ENCODE measurements at regions not wholly inside any gene's neighbourhood (a gene's known extent, or its start where the extent isn't known, plus 50 kb on each side); places are given as distances from the start of the nearest gene placed in this dataset.
A peak's percentile ranks its signal among the peaks of the same experiment; 100 is the strongest.

DNA sequence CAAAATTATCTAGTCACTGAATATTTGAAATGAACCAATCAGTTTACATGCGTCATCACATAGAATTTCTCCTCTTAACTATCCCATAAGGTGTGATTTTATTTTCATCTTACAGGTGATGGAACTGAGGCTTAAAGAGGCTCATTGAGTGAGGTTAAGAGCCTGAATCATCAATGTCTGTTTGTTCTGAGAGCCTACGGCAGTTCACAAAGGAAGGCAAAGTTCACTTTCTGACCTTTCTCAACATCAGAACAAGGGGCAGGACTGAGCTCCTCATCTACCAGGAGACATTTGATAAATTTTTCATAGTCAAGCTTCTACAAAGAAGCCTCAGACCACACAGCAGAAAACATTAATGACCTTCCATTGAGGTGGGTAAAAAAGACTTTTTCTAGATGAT lies 54.9 kb upstream of the OLIG3 start:
- no peaks in the 10 kb centered on the region for H3K27me3 Mint-ChIP-seq (ENCODE audit: insufficient read depth, unreplicated experiment)
- H3K9me3 Mint-ChIP-seq (ENCODE audit: unreplicated experiment) = no peaks in the 10 kb centered on the region
- no peaks in the 10 kb centered on the region for H3K27me3 ChIP-seq (replicated peaks; ENCODE audit: control insufficient read depth, insufficient read depth, low read length)
- no peak overlapping the region for H3K4me3 Mint-ChIP-seq (ENCODE audit: unreplicated experiment)
- H3K4me1 ChIP-seq = peaks cover 10% of the 10 kb centered on the region
- no peaks in the 10 kb centered on the region for H3K36me3 ChIP-seq (ENCODE audit: control insufficient read depth, insufficient read depth, low read length)
- ChIA-PET CTCF (interaction anchor here (0.7 kb wide), 1 partner anchor 41 kb away, joined by 3 read pairs; no protein-coding TSS in a partner anchor), POLR2A (no interaction called here)
- no peaks in the 10 kb centered on the region for H3K36me3 Mint-ChIP-seq (ENCODE audit: insufficient read depth, unreplicated experiment)
- peak in 1 of 2 experiments; percentile 14 for DNase-seq
- intact Hi-C loops (cut with micrococcal nuclease; ENCODE audit: unreplicated experiment) = no loop called here
- H3K27ac Mint-ChIP-seq (ENCODE audit: unreplicated experiment) = no peak overlapping the region
- TF ChIP-seq, protein P1, sequence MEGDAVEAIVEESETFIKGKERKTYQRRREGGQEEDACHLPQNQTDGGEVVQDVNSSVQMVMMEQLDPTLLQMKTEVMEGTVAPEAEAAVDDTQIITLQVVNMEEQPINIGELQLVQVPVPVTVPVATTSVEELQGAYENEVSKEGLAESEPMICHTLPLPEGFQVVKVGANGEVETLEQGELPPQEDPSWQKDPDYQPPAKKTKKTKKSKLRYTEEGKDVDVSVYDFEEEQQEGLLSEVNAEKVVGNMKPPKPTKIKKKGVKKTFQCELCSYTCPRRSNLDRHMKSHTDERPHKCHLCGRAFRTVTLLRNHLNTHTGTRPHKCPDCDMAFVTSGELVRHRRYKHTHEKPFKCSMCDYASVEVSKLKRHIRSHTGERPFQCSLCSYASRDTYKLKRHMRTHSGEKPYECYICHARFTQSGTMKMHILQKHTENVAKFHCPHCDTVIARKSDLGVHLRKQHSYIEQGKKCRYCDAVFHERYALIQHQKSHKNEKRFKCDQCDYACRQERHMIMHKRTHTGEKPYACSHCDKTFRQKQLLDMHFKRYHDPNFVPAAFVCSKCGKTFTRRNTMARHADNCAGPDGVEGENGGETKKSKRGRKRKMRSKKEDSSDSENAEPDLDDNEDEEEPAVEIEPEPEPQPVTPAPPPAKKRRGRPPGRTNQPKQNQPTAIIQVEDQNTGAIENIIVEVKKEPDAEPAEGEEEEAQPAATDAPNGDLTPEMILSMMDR (IDR thresholded peaks at IDR 0.05; ENCODE audit: insufficient read depth in 1 of 2, low read depth in 1 of 2, low read length in 1 of 2, severe bottlenecking in 1 of 2, unreplicated experiment in 1 of 2) = no peak
- no TSS peak for BruUV-seq (replicated peaks)
- no peaks in the 10 kb centered on the region for H3K9me3 ChIP-seq
- peaks cover 15% of the 10 kb centered on the region for H3K4me1 Mint-ChIP-seq (ENCODE audit: low read depth, unreplicated experiment)
- no peak overlapping the region for H3K4me3 ChIP-seq (ENCODE audit: low read depth, low read length)

DNA sequence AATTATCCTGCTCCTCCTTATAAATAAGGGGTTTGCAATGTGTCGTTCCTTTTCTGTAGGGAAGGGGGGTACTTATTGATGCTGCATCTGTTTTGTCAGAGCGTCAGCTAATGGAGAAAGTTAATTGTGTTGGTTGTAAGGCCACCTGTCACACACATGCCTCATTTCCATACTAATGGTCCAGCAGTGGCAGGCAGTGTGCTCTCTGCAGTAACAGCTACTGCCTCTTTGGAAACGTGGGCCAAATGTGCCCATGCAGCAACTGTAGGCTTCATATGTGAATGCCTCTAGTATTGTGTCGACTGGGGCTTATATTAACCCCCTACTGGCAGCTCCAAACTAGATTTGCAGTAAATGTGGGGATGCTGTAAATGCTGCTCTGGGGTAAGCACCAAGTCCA lies 56.3 kb upstream of the OLIG3 start:
- ChIA-PET POLR2A (no interaction called here), CTCF (no interaction called here)
- Mint-ChIP-seq H3K4me1 (ENCODE audit: low read depth, unreplicated experiment) (peaks cover 15% of the 10 kb centered on the region), H3K9me3 (ENCODE audit: unreplicated experiment) (no peaks in the 10 kb centered on the region), H3K36me3 (ENCODE audit: insufficient read depth, unreplicated experiment) (no peaks in the 10 kb centered on the region), H3K27me3 (ENCODE audit: insufficient read depth, unreplicated experiment) (no peaks in the 10 kb centered on the region), H3K4me3 (ENCODE audit: unreplicated experiment) (no peak overlapping the region), H3K27ac (ENCODE audit: unreplicated experiment) (no peak overlapping the region)
- no TSS peak for BruUV-seq (replicated peaks)
- Histone ChIP-seq H3K36me3 (ENCODE audit: control insufficient read depth, insufficient read depth, low read length) (no peaks in the 10 kb centered on the region), H3K27me3 (replicated peaks; ENCODE audit: control insufficient read depth, insufficient read depth, low read length) (no peaks in the 10 kb centered on the region), H3K9me3 (no peaks in the 10 kb centered on the region), H3K4me3 (ENCODE audit: low read depth, low read length) (no peak overlapping the region), H3K4me1 (peaks cover 10% of the 10 kb centered on the region)
- DNase-seq = no peak
- intact Hi-C loops (cut with micrococcal nuclease; ENCODE audit: unreplicated experiment) = no loop called here
- TF ChIP-seq, protein P1 (IDR thresholded peaks at IDR 0.05; ENCODE audit: insufficient read depth in 1 of 2, low read depth in 1 of 2, low read length in 1 of 2, severe bottlenecking in 1 of 2, unreplicated experiment in 1 of 2) = no peak

DNA sequence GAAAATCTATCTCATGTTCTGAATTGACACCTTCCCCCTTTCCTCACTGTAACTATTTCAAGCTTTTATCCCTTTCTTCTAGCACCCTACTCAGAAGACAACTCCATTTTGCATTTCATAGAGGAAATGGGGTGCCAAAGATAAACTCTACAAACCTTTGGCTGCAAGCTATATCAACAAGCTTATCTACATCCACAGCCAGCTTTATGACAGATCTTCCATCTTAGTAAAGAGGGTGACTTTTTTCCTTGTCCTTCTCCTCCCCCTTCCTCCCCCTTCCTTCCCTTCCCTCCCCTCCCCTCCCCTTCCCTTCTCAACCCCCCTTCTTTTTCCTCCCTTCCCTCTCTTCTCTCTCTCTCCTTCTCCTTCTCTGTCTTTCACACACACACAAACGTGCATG lies 58.0 kb upstream of the OLIG3 start:
- peaks cover 15% of the 10 kb centered on the region for H3K4me1 Mint-ChIP-seq (ENCODE audit: low read depth, unreplicated experiment)
- H3K4me3 Mint-ChIP-seq (ENCODE audit: unreplicated experiment) = no peak overlapping the region
- no TSS peak for BruUV-seq (replicated peaks)
- H3K4me1 ChIP-seq = peaks cover 10% of the 10 kb centered on the region
- no peaks in the 10 kb centered on the region for H3K27me3 ChIP-seq (replicated peaks; ENCODE audit: control insufficient read depth, insufficient read depth, low read length)
- ChIA-PET POLR2A (no interaction called here), CTCF (no interaction called here)
- no peaks in the 10 kb centered on the region for H3K36me3 Mint-ChIP-seq (ENCODE audit: insufficient read depth, unreplicated experiment)
- H3K9me3 Mint-ChIP-seq (ENCODE audit: unreplicated experiment) = no peaks in the 10 kb centered on the region
- DNase-seq = no peak
- TF ChIP-seq, protein P1 (IDR thresholded peaks at IDR 0.05; ENCODE audit: insufficient read depth in 1 of 2, low read depth in 1 of 2, low read length in 1 of 2, severe bottlenecking in 1 of 2, unreplicated experiment in 1 of 2) = no peak
- no peaks in the 10 kb centered on the region for H3K27me3 Mint-ChIP-seq (ENCODE audit: insufficient read depth, unreplicated experiment)
- intact Hi-C loops (cut with micrococcal nuclease; ENCODE audit: unreplicated experiment) = no loop called here
- no peaks in the 10 kb centered on the region for H3K36me3 ChIP-seq (ENCODE audit: control insufficient read depth, insufficient read depth, low read length)
- no peak overlapping the region for H3K27ac Mint-ChIP-seq (ENCODE audit: unreplicated experiment)
- H3K9me3 ChIP-seq = no peaks in the 10 kb centered on the region
- H3K4me3 ChIP-seq (ENCODE audit: low read depth, low read length) = no peak overlapping the region

Data from Caco-2 (cell line).